ENCODE measurements at regions not wholly inside any gene's neighbourhood (a gene's known extent, or its start where the extent isn't known, plus 50 kb on each side); places are given as distances from the start of the nearest gene placed in this dataset.

GRCh38 chr18:28725876-28726275 is 548.9 kb upstream of the CDH2 start (continued):
- TF ChIP-seq NFAT5 (CRISPR knock-in tag; IDR thresholded peaks at IDR 0.05) (no peak), ZNF569 (CRISPR knock-in tag; IDR thresholded peaks at IDR 0.05; ENCODE audit: borderline replicate concordance) (no peak)

- ATAC-seq (no peak), FAIRE-seq (no peak), DNase-seq (ENCODE audit: low spot score) (no peak)
- H2AFZ ChIP-seq (ENCODE audit: low read length) = no peak overlapping the region
- no TSS peak for BruUV-seq (replicated peaks)
- H3K4me2 ChIP-seq (ENCODE audit: low read depth, low read length) = no peak overlapping the region
- POLR2A ChIA-PET = no interaction called here
- no peaks in the 10 kb centered on the region for H3K36me3 ChIP-seq (replicated peaks in 1 of 2; ENCODE audit: control insufficient read depth in 1 of 2, insufficient read depth in 2 of 2, low read length in 2 of 2)
- intact Hi-C loops (cut with micrococcal nuclease; ENCODE audit: unreplicated experiment) (no loop called here), in situ Hi-C loops (cut with HindIII; ENCODE audit: extremely low pct_ligation_motif_present, low pct_unique_long_range_greater_than_20kb) (no loop called here)
- no peaks in the 10 kb centered on the region for H3K79me2 ChIP-seq (ENCODE audit: insufficient read depth, low read length)
- no peak overlapping the region for H3K4me3 ChIP-seq (replicated peaks in 1 of 3; ENCODE audit: insufficient read depth in 1 of 3, low read depth in 2 of 3, low read length in 3 of 3)
- CTCF ChIA-PET (ENCODE audit: low intra/inter-chr PET ratio, low total read pairs) = no interaction called here
- H3K9ac ChIP-seq (ENCODE audit: insufficient read depth, low read depth, low read length) = no peak overlapping the region
- no peaks in the 10 kb centered on the region for H4K20me1 ChIP-seq (ENCODE audit: insufficient read depth, low read length)
- no peak for TF ChIP-seq ZNF780A (CRISPR knock-in tag; IDR thresholded peaks at IDR 0.05)
- TF ChIP-seq ZBTB20 (CRISPR knock-in tag; IDR thresholded peaks at IDR 0.05; ENCODE audit: borderline replicate concordance, low read depth) = no peak
- no peak for TF ChIP-seq E2F1 (CRISPR knock-in tag; IDR thresholded peaks at IDR 0.05)
- no peak for TF ChIP-seq PRMT3 (CRISPR knock-in tag; IDR thresholded peaks at IDR 0.05; ENCODE audit: borderline replicate concordance, low read depth)
- no peak for TF ChIP-seq CAMTA2 (CRISPR knock-in tag; IDR thresholded peaks at IDR 0.05; ENCODE audit: borderline replicate concordance)
- TF ChIP-seq NFYC (CRISPR knock-in tag; IDR thresholded peaks at IDR 0.05) = no peak
- TF ChIP-seq FOXC1 (CRISPR knock-in tag; IDR thresholded peaks at IDR 0.05; ENCODE audit: borderline replicate concordance) = no peak
- H3K27me3 ChIP-seq (ENCODE audit: control insufficient read depth in 1 of 2, insufficient read depth in 2 of 2, low read length in 2 of 2) = no peaks in the 10 kb centered on the region
- H3K4me1 ChIP-seq (ENCODE audit: insufficient read depth, low read length) = no peaks in the 10 kb centered on the region
- no peak overlapping the region for H3K27ac ChIP-seq (ENCODE audit: extremely low read length, insufficient read depth, low read length)
- WGBS (ENCODE audit: low lambda C conversion rate) = 0% methylated on average over 2 of the region's 2 CpGs
- H3K9me3 ChIP-seq (ENCODE audit: low read length) = no peaks in the 10 kb centered on the region
These were observed 546.6 kb upstream of the CDH2 start for GRCh38 chr18:28723506-28723905.
